Psoas muscle (tissue), 7 donors: ENCODE measurements at regions not wholly inside any gene's neighbourhood (a gene's known extent, or its start where the extent isn't known, plus 50 kb on each side); places are given as distances from the start of the nearest gene placed in this dataset.

ENCODE experiments used
- ATAC-seq, 4 donors: fragments of 200-7000 bp; cut with Tn5 transposase; one replicate each; pipeline ENCODE4 v1.9.1; 2020; ENCODE audit warnings: moderate library complexity in 3 of 4, mild to moderate bottlenecking in 2 of 4
- DNase-seq, 2 donors: peaks; one replicate each; pipeline ENCODE4 v3.0.0-alpha.2; 2020
- H3K27ac ChIP-seq: fragments of 200-600 bp; one replicate; pipeline ENCODE4 v1.8.0; 2022
- H3K27me3 ChIP-seq, 3 donors: fragments of 200-600 bp in 1 of 3; one replicate each; pipeline versions ENCODE4 v1.6.1 to v1.8.0; 2013 to 2022; ENCODE audit warnings: low read length in 2 of 3, mild to moderate bottlenecking in 2 of 3, moderate library complexity in 1 of 3; ENCODE audit not compliant: insufficient read depth in 3 of 3
- H3K36me3 ChIP-seq, 2 donors: fragments of 200-600 bp in 1 of 2; one replicate each; pipeline versions ENCODE4 v1.6.1 to v1.8.0; 2013 to 2022; ENCODE audit warnings: low read depth in 1 of 2, mild to moderate bottlenecking in 1 of 2, moderate library complexity in 1 of 2; ENCODE audit not compliant: insufficient read depth in 1 of 2
- H3K4me1 ChIP-seq: fragments of 200-600 bp; one replicate; pipeline ENCODE4 v1.8.0; 2022
- H3K4me3 ChIP-seq: fragments of 200-600 bp; one replicate; pipeline ENCODE4 v1.8.0; 2022; ENCODE audit warnings: mild to moderate bottlenecking
- H3K9me3 ChIP-seq: fragments of 200-600 bp; one replicate; pipeline ENCODE4 v1.8.0; 2022
- WGBS, 3 donors: extraction: QIAGEN DNeasy Blood & Tissue Kit; methylation state at CpG; one replicate each; pipeline versions ENCODE4 v1.1.6 to v1.1.7; 2013; 5-methylcytosine and 5-hydroxymethylcytosine counted together
- intact Hi-C, 2 donors: fragments of 100-400 bp; cut with DNase I; formaldehyde crosslinking; loops; one replicate each; pipeline versions ENCODE4 v1.11.0 to v1.14.2; 2022
- TF ChIP-seq, protein P1 (sequence below): fragments of 200-600 bp; IDR thresholded peaks from one replicate; pipeline ENCODE4 v1.8.0; 2022; ENCODE audit warnings: antibody characterized with exemption
- donor health status: healthy with polysubstance abuse.
- donor health status: DM: no; HTN: no; CAD: no; lungs with moderate emphysema.
- donor health status: Bipolar disorder and iron deficiency.
- donor health status: healthy.
- donor health status: DM: yes; HTN: yes; CAD: no.
- donor health status: DM: no; HTN: no; CAD: no.
- donor health status: DM: yes; HTN: yes; CAD: no.

- TF ChIP-seq, protein P1, sequence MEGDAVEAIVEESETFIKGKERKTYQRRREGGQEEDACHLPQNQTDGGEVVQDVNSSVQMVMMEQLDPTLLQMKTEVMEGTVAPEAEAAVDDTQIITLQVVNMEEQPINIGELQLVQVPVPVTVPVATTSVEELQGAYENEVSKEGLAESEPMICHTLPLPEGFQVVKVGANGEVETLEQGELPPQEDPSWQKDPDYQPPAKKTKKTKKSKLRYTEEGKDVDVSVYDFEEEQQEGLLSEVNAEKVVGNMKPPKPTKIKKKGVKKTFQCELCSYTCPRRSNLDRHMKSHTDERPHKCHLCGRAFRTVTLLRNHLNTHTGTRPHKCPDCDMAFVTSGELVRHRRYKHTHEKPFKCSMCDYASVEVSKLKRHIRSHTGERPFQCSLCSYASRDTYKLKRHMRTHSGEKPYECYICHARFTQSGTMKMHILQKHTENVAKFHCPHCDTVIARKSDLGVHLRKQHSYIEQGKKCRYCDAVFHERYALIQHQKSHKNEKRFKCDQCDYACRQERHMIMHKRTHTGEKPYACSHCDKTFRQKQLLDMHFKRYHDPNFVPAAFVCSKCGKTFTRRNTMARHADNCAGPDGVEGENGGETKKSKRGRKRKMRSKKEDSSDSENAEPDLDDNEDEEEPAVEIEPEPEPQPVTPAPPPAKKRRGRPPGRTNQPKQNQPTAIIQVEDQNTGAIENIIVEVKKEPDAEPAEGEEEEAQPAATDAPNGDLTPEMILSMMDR = no peak
- DNase-seq (peak; percentile 58 to 73), ATAC-seq (peak; percentile 93 to 97 (median 96))
- Histone ChIP-seq H3K36me3 (no peaks in the 10 kb centered on the region), H3K27me3 (no peaks in the 10 kb centered on the region), H3K27ac (peak overlapping the region; percentile 74), H3K4me3 (peak overlapping the region; percentile 6), H3K4me1 (peaks cover 14% of the 10 kb centered on the region), H3K9me3 (peaks cover 16% of the 10 kb centered on the region)
- WGBS, 3 donors = 14 to 20% (median 16%) methylated on average over 3 of the region's 3 CpGs
- intact Hi-C loops = no loop called here
Measured at GRCh38 chr6:137933696-137934095, 66.6 kb downstream of the TNFAIP3 start.

- Histone ChIP-seq H3K4me1 (peaks cover 14% of the 10 kb centered on the region), H3K36me3 (no peaks in the 10 kb centered on the region), H3K9me3 (peaks cover 17% of the 10 kb centered on the region), H3K4me3 (no peak overlapping the region), H3K27ac (no peak overlapping the region), H3K27me3 (no peaks in the 10 kb centered on the region)
- TF ChIP-seq, protein P1 = no peak
- intact Hi-C loops = no loop called here
- no peak for ATAC-seq
- no peak for DNase-seq
Measured at GRCh38 chr6:137936798-137937197, 69.7 kb downstream of the TNFAIP3 start.

- H3K4me3 ChIP-seq = no peak overlapping the region
- ATAC-seq = no peak
Measured at GRCh38 chr6:137937834-137938233, 70.8 kb downstream of the TNFAIP3 start.

DNA sequence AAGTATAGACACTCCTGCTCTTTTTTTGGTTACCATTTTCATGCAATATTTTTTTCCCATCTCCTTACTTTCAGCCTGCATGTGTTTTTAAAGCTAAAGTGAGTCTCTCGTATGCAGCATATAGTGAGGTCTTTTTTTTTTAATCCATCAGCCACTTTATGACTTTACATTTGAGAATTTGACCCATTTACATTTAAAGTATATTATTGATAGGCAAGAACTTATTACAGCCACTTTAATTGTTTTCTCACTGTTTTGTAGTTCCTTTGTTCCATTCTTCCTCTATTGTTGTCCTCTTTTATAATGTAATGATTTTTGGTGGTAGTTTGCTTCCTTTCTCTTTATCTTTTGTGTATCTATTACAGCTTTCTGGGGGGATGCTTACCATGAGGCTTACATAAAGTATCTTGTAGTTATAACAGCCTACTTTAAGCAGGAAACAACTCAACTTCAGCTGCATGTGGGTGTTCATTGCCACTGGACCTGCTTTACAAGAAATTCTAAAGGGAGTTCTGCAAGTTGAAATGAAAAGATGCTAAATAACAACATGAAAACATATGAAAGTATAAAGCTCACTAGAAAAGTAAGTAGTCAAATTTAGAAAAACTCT is 71.8 kb downstream of the TNFAIP3 start:
- intact Hi-C loops = no loop called here
- Histone ChIP-seq H3K4me1 (peaks cover 5% of the 10 kb centered on the region), H3K36me3 (no peaks in the 10 kb centered on the region), H3K27me3 (no peaks in the 10 kb centered on the region), H3K27ac (no peak overlapping the region), H3K9me3 (peaks cover 17% of the 10 kb centered on the region), H3K4me3 (no peak overlapping the region)
- TF ChIP-seq, protein P1 = no peak
- WGBS, 3 donors = 91 to 95% (median 92%) methylated on average over 1 of the region's 1 CpG
- no peak for DNase-seq
- ATAC-seq = no peak

More at GRCh38 chr6:137937834-137938233, 70.8 kb downstream of the TNFAIP3 start:
- peaks cover 9% of the 10 kb centered on the region for H3K4me1 ChIP-seq
- H3K9me3 ChIP-seq = peaks cover 17% of the 10 kb centered on the region
- H3K27me3 ChIP-seq = no peaks in the 10 kb centered on the region
- DNase-seq = no peak
- TF ChIP-seq, protein P1 = no peak
- no peaks in the 10 kb centered on the region for H3K36me3 ChIP-seq
- no peak overlapping the region for H3K27ac ChIP-seq
- intact Hi-C loops = no loop called here

DNA sequence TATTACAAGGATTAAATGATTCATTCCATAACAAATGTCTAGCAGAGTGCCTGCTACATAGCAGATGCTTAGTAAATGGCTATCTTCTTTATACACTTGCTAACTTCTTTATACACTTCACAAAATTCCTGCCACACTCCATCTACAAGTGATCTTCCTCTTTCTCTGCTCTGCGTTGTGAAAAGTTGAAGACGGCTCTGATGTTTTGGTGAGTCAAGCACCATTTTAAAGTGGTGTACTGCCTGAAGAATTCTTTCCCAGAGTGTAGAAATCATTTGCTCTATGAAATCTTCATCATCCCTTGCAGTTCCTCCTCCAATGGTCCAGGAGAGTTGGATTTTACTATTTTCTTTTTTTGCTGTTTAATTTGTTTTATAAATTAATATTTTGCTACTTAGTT is 74.9 kb downstream of the TNFAIP3 start:
- Histone ChIP-seq H3K36me3 (no peaks in the 10 kb centered on the region), H3K9me3 (peaks cover 8% of the 10 kb centered on the region), H3K27me3 (no peaks in the 10 kb centered on the region), H3K4me3 (no peak overlapping the region), H3K27ac (no peak overlapping the region), H3K4me1 (no peaks in the 10 kb centered on the region)
- TF ChIP-seq, protein P1 = no peak
- DNase-seq = no peak
- intact Hi-C loops = loop anchor here in 1 of 2 donors (2.0 kb wide), 1 partner anchor 235 kb away; no protein-coding TSS in a partner anchor
- WGBS, 3 donors = 39 to 88% (median 86%) methylated on average over 2 of the region's 2 CpGs
- no peak for ATAC-seq
